SK-N-SH (cell line): ENCODE measurements at regions not wholly inside any gene's neighbourhood (a gene's known extent, or its start where the extent isn't known, plus 50 kb on each side); places are given as distances from the start of the nearest gene placed in this dataset.

Experiments
- CHD2 ChIP-seq: fragments of 150-350 bp; IDR thresholded peaks from 2 replicates; pipeline ENCODE4 v1.6.1; 2018; ENCODE audit warnings: low read length; ENCODE audit not compliant: partially characterized antibody
- CTCF ChIP-seq: fragments of 200-600 bp; sonication (generic); IDR thresholded peaks from 2 replicates; pipeline ENCODE4 v1.6.1; 2017; ENCODE audit warnings: antibody characterized with exemption, mild to moderate bottlenecking, moderate library complexity
- EZH2phosphoT487 ChIP-seq: fragments of 200-600 bp; sonication (generic); IDR thresholded peaks from 2 replicates; pipeline ENCODE4 v1.6.1; 2017; ENCODE audit warnings: low read depth, mixed run types, mild to moderate bottlenecking, antibody characterized with exemption, moderate library complexity, borderline replicate concordance
- FOXM1 ChIP-seq: IDR thresholded peaks from 2 replicates; pipeline ENCODE4 v1.4.0; 2012; ENCODE audit warnings: low read depth, mild to moderate bottlenecking
- GABPA ChIP-seq: IDR thresholded peaks from 2 replicates; pipeline ENCODE4 v1.4.0; 2012; ENCODE audit warnings: low read depth, mild to moderate bottlenecking
- NRF1 ChIP-seq: IDR thresholded peaks from 2 replicates; pipeline ENCODE4 v1.6.1; 2012; ENCODE audit warnings: low read depth, mild to moderate bottlenecking, low read length
- POLR2AphosphoS5 ChIP-seq: IDR thresholded peaks from 2 replicates; pipeline ENCODE4 v1.6.1; 2012; ENCODE audit warnings: low read depth, low read length
- USF1 ChIP-seq: IDR thresholded peaks from 2 replicates; pipeline ENCODE4 v1.4.0; 2012; ENCODE audit warnings: low read depth, borderline replicate concordance
- YY1 ChIP-seq: IDR thresholded peaks from 2 replicates; pipeline ENCODE4 v1.4.0; 2012; ENCODE audit warnings: low read depth, mild to moderate bottlenecking
- TF ChIP-seq, protein P1 (sequence below): IDR thresholded peaks from 2 replicates; pipeline ENCODE4 v1.6.1; 2012; ENCODE audit warnings: mild to moderate bottlenecking, low read depth, low read length, moderate library complexity
- TF ChIP-seq, protein P2 (sequence below): IDR thresholded peaks from 2 replicates; pipeline ENCODE4 v1.4.0; 2012; ENCODE audit warnings: low read depth

- TF ChIP-seq YY1, result no peak
- no peak for TF ChIP-seq CTCF
- no peak for TF ChIP-seq FOXM1
- TF ChIP-seq, protein P1, sequence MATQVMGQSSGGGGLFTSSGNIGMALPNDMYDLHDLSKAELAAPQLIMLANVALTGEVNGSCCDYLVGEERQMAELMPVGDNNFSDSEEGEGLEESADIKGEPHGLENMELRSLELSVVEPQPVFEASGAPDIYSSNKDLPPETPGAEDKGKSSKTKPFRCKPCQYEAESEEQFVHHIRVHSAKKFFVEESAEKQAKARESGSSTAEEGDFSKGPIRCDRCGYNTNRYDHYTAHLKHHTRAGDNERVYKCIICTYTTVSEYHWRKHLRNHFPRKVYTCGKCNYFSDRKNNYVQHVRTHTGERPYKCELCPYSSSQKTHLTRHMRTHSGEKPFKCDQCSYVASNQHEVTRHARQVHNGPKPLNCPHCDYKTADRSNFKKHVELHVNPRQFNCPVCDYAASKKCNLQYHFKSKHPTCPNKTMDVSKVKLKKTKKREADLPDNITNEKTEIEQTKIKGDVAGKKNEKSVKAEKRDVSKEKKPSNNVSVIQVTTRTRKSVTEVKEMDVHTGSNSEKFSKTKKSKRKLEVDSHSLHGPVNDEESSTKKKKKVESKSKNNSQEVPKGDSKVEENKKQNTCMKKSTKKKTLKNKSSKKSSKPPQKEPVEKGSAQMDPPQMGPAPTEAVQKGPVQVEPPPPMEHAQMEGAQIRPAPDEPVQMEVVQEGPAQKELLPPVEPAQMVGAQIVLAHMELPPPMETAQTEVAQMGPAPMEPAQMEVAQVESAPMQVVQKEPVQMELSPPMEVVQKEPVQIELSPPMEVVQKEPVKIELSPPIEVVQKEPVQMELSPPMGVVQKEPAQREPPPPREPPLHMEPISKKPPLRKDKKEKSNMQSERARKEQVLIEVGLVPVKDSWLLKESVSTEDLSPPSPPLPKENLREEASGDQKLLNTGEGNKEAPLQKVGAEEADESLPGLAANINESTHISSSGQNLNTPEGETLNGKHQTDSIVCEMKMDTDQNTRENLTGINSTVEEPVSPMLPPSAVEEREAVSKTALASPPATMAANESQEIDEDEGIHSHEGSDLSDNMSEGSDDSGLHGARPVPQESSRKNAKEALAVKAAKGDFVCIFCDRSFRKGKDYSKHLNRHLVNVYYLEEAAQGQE, result no peak
- TF ChIP-seq EZH2phosphoT487, result no peak
- TF ChIP-seq, protein P2, sequence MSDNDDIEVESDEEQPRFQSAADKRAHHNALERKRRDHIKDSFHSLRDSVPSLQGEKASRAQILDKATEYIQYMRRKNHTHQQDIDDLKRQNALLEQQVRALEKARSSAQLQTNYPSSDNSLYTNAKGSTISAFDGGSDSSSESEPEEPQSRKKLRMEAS, result no peak
- no peak for TF ChIP-seq CHD2
- no peak for TF ChIP-seq NRF1
- no peak for TF ChIP-seq GABPA
- no peak for TF ChIP-seq USF1
- TF ChIP-seq POLR2AphosphoS5, result no peak
Observed at GRCh38 chr12:86959766-86960458, 703.7 kb upstream of the MGAT4C start.
